ENCODE measurements at regions not wholly inside any gene's neighbourhood (a gene's known extent, or its start where the extent isn't known, plus 50 kb on each side); places are given as distances from the start of the nearest gene placed in this dataset.
"Not testable (repeated sequence)": the region's sequence is repeated elsewhere in the genome, so short reads cannot be mapped to it uniquely, and the experiment has no call there.

- DNase-seq = no peak
These were observed 263.6 kb upstream of the PCSK5 start for GRCh38 chr9:75626860-75627259.

- no peak for DNase-seq
These were observed 261.5 kb upstream of the PCSK5 start for GRCh38 chr9:75628952-75629351.

- DNase-seq = no peak
These were observed 256.9 kb upstream of the PCSK5 start for GRCh38 chr9:75633451-75634057.

- no peak for DNase-seq
These were observed 253.9 kb upstream of the PCSK5 start for GRCh38 chr9:75636427-75637045.

- DNase-seq = no peak
These were observed 250.4 kb upstream of the PCSK5 start for GRCh38 chr9:75639971-75640610.

- DNase-seq = no peak
These were observed 248.0 kb upstream of the PCSK5 start for GRCh38 chr9:75642522-75642921.

- no peak for DNase-seq
These were observed 245.8 kb upstream of the PCSK5 start for GRCh38 chr9:75644649-75645048.

GRCh38 chr9:75648034-75648433 is 242.4 kb upstream of the PCSK5 start:
- no peak for DNase-seq

- no peak for DNase-seq
These were observed 241.4 kb upstream of the PCSK5 start for GRCh38 chr9:75649060-75649459.

- DNase-seq = no peak
These were observed 238.8 kb upstream of the PCSK5 start for GRCh38 chr9:75651709-75652108.

GRCh38 chr9:75653335-75653734 is 237.1 kb upstream of the PCSK5 start:
- no peak for DNase-seq

- no peak for DNase-seq
These were observed 236.7 kb upstream of the PCSK5 start for GRCh38 chr9:75653750-75654149.

GRCh38 chr9:75657015-75657414 is 233.5 kb upstream of the PCSK5 start:
- no peak for DNase-seq

- DNase-seq = no peak
These were observed 232.1 kb upstream of the PCSK5 start for GRCh38 chr9:75658301-75658905.

GRCh38 chr9:75664597-75664996 is 225.9 kb upstream of the PCSK5 start:
- no peak for DNase-seq

GRCh38 chr9:75666856-75667554 is 223.5 kb upstream of the PCSK5 start:
- DNase-seq = no peak

GRCh38 chr9:75669721-75670120 is 220.8 kb upstream of the PCSK5 start:
- no peak for DNase-seq

GRCh38 chr9:75671354-75671753 is 219.1 kb upstream of the PCSK5 start:
- no peak for DNase-seq

- no peak for DNase-seq
These were observed 218.0 kb upstream of the PCSK5 start for GRCh38 chr9:75672478-75672877.

GRCh38 chr9:75683591-75683990 is 206.9 kb upstream of the PCSK5 start:
- no peak for DNase-seq

- no peak for DNase-seq
These were observed 205.4 kb upstream of the PCSK5 start for GRCh38 chr9:75685062-75685461.

GRCh38 chr9:75687359-75687953 is 203.0 kb upstream of the PCSK5 start:
- DNase-seq = no peak

- DNase-seq = not testable (repeated sequence)
These were observed 199.9 kb upstream of the PCSK5 start for GRCh38 chr9:75690551-75690950.
